NOMO-1 treated with DMSO at 0.1 percent for 48 hours (cell line): ENCODE measurements at regions not wholly inside any gene's neighbourhood (a gene's known extent, or its start where the extent isn't known, plus 50 kb on each side); places are given as distances from the start of the nearest gene placed in this dataset.

Experiments
- DNase-seq: peaks from one replicate; lab custom pipeline; 2025; ENCODE audit not compliant: unreplicated experiment; lab: John Stamatoyannopoulos, UW

- no peak for DNase-seq
Observed at GRCh38 chr3:107428051-107428858, 51.0 kb downstream of the CCDC54 start.

- peak; percentile 76 for DNase-seq
Observed at GRCh38 chr3:107429320-107430181, 52.3 kb downstream of the CCDC54 start.

- no peak for DNase-seq
Observed at GRCh38 chr3:107430214-107430995, 53.2 kb downstream of the CCDC54 start.

GRCh38 chr3:107430996-107431245, 53.7 kb downstream of the CCDC54 start:
- no peak for DNase-seq

- peak; percentile 31 for DNase-seq
Observed at GRCh38 chr3:107431246-107432012, 54.2 kb downstream of the CCDC54 start.

- no peak for DNase-seq
Observed at GRCh38 chr3:107432013-107432515, 54.8 kb downstream of the CCDC54 start.

GRCh38 chr3:107432646-107433045, 55.4 kb downstream of the CCDC54 start:
- no peak for DNase-seq

- DNase-seq = no peak
Observed at GRCh38 chr3:107436029-107436428, 58.8 kb downstream of the CCDC54 start.

GRCh38 chr3:107438671-107439070, 61.4 kb downstream of the CCDC54 start:
- no peak for DNase-seq

- DNase-seq = no peak
Observed at GRCh38 chr3:107441617-107442016, 64.4 kb downstream of the CCDC54 start.

GRCh38 chr3:107443461-107443860, 66.2 kb downstream of the CCDC54 start:
- no peak for DNase-seq

- DNase-seq = no peak
Observed at GRCh38 chr3:107446706-107447105, 69.5 kb downstream of the CCDC54 start.

- no peak for DNase-seq
Observed at GRCh38 chr3:107450254-107450893, 72.4 kb upstream of the BBX start.

GRCh38 chr3:107452436-107452835, 70.3 kb upstream of the BBX start:
- no peak for DNase-seq

GRCh38 chr3:107453504-107453903, 69.3 kb upstream of the BBX start:
- no peak for DNase-seq

- no peak for DNase-seq
Observed at GRCh38 chr3:107455621-107456020, 67.1 kb upstream of the BBX start.

- DNase-seq = no peak
Observed at GRCh38 chr3:107456501-107456900, 66.3 kb upstream of the BBX start.

GRCh38 chr3:107458871-107459270, 63.9 kb upstream of the BBX start:
- no peak for DNase-seq

GRCh38 chr3:107461721-107462120, 61.0 kb upstream of the BBX start:
- DNase-seq = no peak

GRCh38 chr3:107464037-107464436, 58.7 kb upstream of the BBX start:
- DNase-seq = no peak
